H9 (cell line): ENCODE measurements at regions not wholly inside any gene's neighbourhood (a gene's known extent, or its start where the extent isn't known, plus 50 kb on each side); places are given as distances from the start of the nearest gene placed in this dataset.

Experiments
- DNase-seq: peaks from one replicate; pipeline ENCODE4 v3.0.0-alpha.2; 2017
- H2AFZ ChIP-seq: one replicate; pipeline ENCODE4 v1.6.1; 2013; ENCODE audit warnings: mild to moderate bottlenecking, low read length, control low read depth, moderate library complexity
- H2AK5ac ChIP-seq: 2 replicates; pipeline ENCODE4 v1.6.1; 2013; ENCODE audit warnings: low read length, control low read depth, mixed read lengths; ENCODE audit not compliant: insufficient read length
- H2BK120ac ChIP-seq: one replicate; pipeline ENCODE4 v1.6.1; 2013; ENCODE audit warnings: low read depth, mild to moderate bottlenecking, low read length, control low read depth, inconsistent platforms; ENCODE audit not compliant: poor library complexity, severe bottlenecking
- H2BK12ac ChIP-seq: 2 replicates; pipeline ENCODE4 v1.6.1; 2013; ENCODE audit warnings: low read length, control low read depth, mixed read lengths, low read depth; ENCODE audit not compliant: insufficient read length
- H2BK15ac ChIP-seq: 2 replicates; pipeline ENCODE4 v1.6.1; 2013; ENCODE audit warnings: low read depth, low read length, control low read depth
- H2BK20ac ChIP-seq: one replicate; pipeline ENCODE4 v1.6.1; 2013; ENCODE audit warnings: low read depth, mild to moderate bottlenecking, low read length, control low read depth, inconsistent platforms; ENCODE audit not compliant: poor library complexity, severe bottlenecking
- H2BK5ac ChIP-seq: 2 replicates; pipeline ENCODE4 v1.6.1; 2013; ENCODE audit warnings: low read length, control low read depth, mixed read lengths; ENCODE audit not compliant: insufficient read length
- H3K14ac ChIP-seq: 2 replicates; pipeline ENCODE4 v1.6.1; 2013; ENCODE audit warnings: low read length, control low read depth; ENCODE audit not compliant: insufficient read depth
- H3K18ac ChIP-seq: 2 replicates; pipeline ENCODE4 v1.6.1; 2013; ENCODE audit warnings: low read depth, mild to moderate bottlenecking, mixed read lengths, low read length, control low read depth; ENCODE audit not compliant: insufficient read length
- H3K23ac ChIP-seq: 2 replicates; pipeline ENCODE4 v1.6.1; 2013; ENCODE audit warnings: low read length, control low read depth, mixed read lengths, low read depth; ENCODE audit not compliant: insufficient read length
- H3K23me2 ChIP-seq: 2 replicates; pipeline ENCODE4 v1.6.1; 2013; ENCODE audit warnings: low read depth, mild to moderate bottlenecking, mixed read lengths, low read length, control low read depth; ENCODE audit not compliant: insufficient read length, poor library complexity, severe bottlenecking
- H3K27ac ChIP-seq: 2 replicates; pipeline ENCODE4 v1.5.1; 2013; ENCODE audit warnings: low read length, control low read depth, mixed read lengths, low read depth; ENCODE audit not compliant: insufficient read length
- H3K27me3 ChIP-seq: 2 replicates; pipeline ENCODE4 v1.6.1; 2013; ENCODE audit warnings: low read length, control low read depth, inconsistent platforms; ENCODE audit not compliant: insufficient read depth
- H3K4ac ChIP-seq: 2 replicates; pipeline ENCODE4 v1.6.1; 2013; ENCODE audit warnings: low read depth, mild to moderate bottlenecking, control low read depth, inconsistent platforms, low read length, moderate library complexity
- H3K4me1 ChIP-seq: 2 replicates; pipeline ENCODE4 v1.6.1; 2013; ENCODE audit warnings: low read length, control low read depth, inconsistent platforms; ENCODE audit not compliant: insufficient read depth
- H3K4me2 ChIP-seq: 2 replicates; pipeline ENCODE4 v1.6.1; 2013; ENCODE audit warnings: low read length, control low read depth, mixed read lengths; ENCODE audit not compliant: insufficient read length, insufficient read depth
- H3K56ac ChIP-seq: 2 replicates; pipeline ENCODE4 v1.6.1; 2013; ENCODE audit warnings: low read depth, mild to moderate bottlenecking, mixed read lengths, low read length, control low read depth; ENCODE audit not compliant: insufficient read length
- H3K79me1 ChIP-seq: 2 replicates; pipeline ENCODE4 v1.6.1; 2013; ENCODE audit warnings: low read depth, mild to moderate bottlenecking, moderate library complexity, low read length, control low read depth, inconsistent platforms; ENCODE audit not compliant: insufficient read depth, poor library complexity, severe bottlenecking
- H3K79me2 ChIP-seq: 2 replicates; pipeline ENCODE4 v1.6.1; 2013; ENCODE audit warnings: low read length, control low read depth, inconsistent platforms; ENCODE audit not compliant: insufficient read depth
- H3K9ac ChIP-seq: 2 replicates; pipeline ENCODE4 v1.6.1; 2013; ENCODE audit warnings: low read length, control low read depth, mixed read lengths; ENCODE audit not compliant: insufficient read length; ENCODE audit errors: extremely low read depth
- H3K9me3 ChIP-seq: one replicate; pipeline ENCODE4 v1.6.1; 2013; ENCODE audit warnings: low read depth, low read length, inconsistent platforms; ENCODE audit not compliant: control insufficient read depth
- H3T11ph ChIP-seq: one replicate; pipeline ENCODE4 v1.6.1; 2013; ENCODE audit warnings: mild to moderate bottlenecking, low read length, control low read depth, inconsistent platforms
- H4K20me1 ChIP-seq: one replicate; pipeline ENCODE4 v1.6.1; 2013; ENCODE audit not compliant: control insufficient read depth, insufficient read length, insufficient read depth
- H4K5ac ChIP-seq: 2 replicates; pipeline ENCODE4 v1.6.1; 2013; ENCODE audit warnings: low read depth, mild to moderate bottlenecking, mixed read lengths, low read length, control low read depth; ENCODE audit not compliant: insufficient read length
- H4K8ac ChIP-seq: replicated peaks from 2 replicates; pipeline ENCODE4 v1.6.1; 2013; ENCODE audit warnings: low read length, control low read depth, mixed read lengths, low read depth; ENCODE audit not compliant: insufficient read length
- H4K91ac ChIP-seq: 2 replicates; pipeline ENCODE4 v1.6.1; 2013; ENCODE audit warnings: low read depth, mild to moderate bottlenecking, moderate library complexity, mixed read lengths, low read length, control low read depth; ENCODE audit not compliant: insufficient read length
- H3K27ac Mint-ChIP-seq, 3 experiments: 2 replicates in 2 of 3; 3 replicates in 1 of 3; pipeline ENCODE4 v1.8.0; 2020 to 2021; ENCODE audit warnings: mixed read lengths in 3 of 3, mild to moderate bottlenecking in 1 of 3, moderate library complexity in 1 of 3
- H3K27me3 Mint-ChIP-seq: 2 replicates; pipeline ENCODE4 v1.8.0; 2021; ENCODE audit warnings: low read depth, mild to moderate bottlenecking, moderate library complexity, mixed read lengths
- H3K36me3 Mint-ChIP-seq, 3 experiments: 2 replicates in 2 of 3; 3 replicates in 1 of 3; pipeline ENCODE4 v1.8.0; 2020 to 2021; ENCODE audit warnings: low read depth in 3 of 3, mixed read lengths in 3 of 3; ENCODE audit not compliant: insufficient read depth in 1 of 3
- H3K4me1 Mint-ChIP-seq, 2 experiments: 2 replicates each; pipeline ENCODE4 v1.8.0; 2020; ENCODE audit warnings: mixed read lengths in 2 of 2
- H3K4me3 Mint-ChIP-seq, 2 experiments: 2 replicates in 1 of 2; 3 replicates in 1 of 2; pipeline ENCODE4 v1.8.0; 2020 to 2021; ENCODE audit warnings: mild to moderate bottlenecking in 2 of 2, mixed read lengths in 2 of 2, moderate library complexity in 1 of 2
- H3K9me3 Mint-ChIP-seq, 2 experiments: 2 replicates in 1 of 2; 3 replicates in 1 of 2; pipeline ENCODE4 v1.8.0; 2020; ENCODE audit warnings: mild to moderate bottlenecking in 2 of 2, mixed read lengths in 2 of 2, moderate library complexity in 1 of 2
- CTCF ChIP-seq: fragments of 200-600 bp; sonication (generic); conservative IDR thresholded peaks from 3 replicates; pipeline ENCODE4 v1.8.0; 2021; ENCODE audit warnings: antibody characterized with exemption, mild to moderate bottlenecking

GRCh38 chr13:54709546-54709945 is 1680.9 kb downstream of the OLFM4 start:
- DNase-seq: no peak
- Histone ChIP-seq H3K79me1 (no peaks in the 10 kb centered on the region), H2AK5ac (no peak overlapping the region), H3K79me2 (no peaks in the 10 kb centered on the region), H2BK20ac (no peak overlapping the region), H3K9ac (no peak overlapping the region), H2AFZ (no peak overlapping the region), H4K20me1 (no peaks in the 10 kb centered on the region), H2BK12ac (no peak overlapping the region), H3K4me2 (no peak overlapping the region), H2BK5ac (no peak overlapping the region), H3K27ac (no peak overlapping the region), H3K27me3 (no peaks in the 10 kb centered on the region), H2BK120ac (no peak overlapping the region), H3K56ac (no peak overlapping the region), H4K5ac (no peak overlapping the region), H3K9me3 (peaks cover 11% of the 10 kb centered on the region), H3K23ac (no peak overlapping the region), H3T11ph (no peak overlapping the region), H2BK15ac (no peak overlapping the region), H4K8ac (no peak overlapping the region), H3K18ac (no peak overlapping the region), H3K4me1 (no peaks in the 10 kb centered on the region), H3K14ac (no peak overlapping the region), H3K23me2 (no peaks in the 10 kb centered on the region), H3K4ac (no peak overlapping the region), H4K91ac (no peak overlapping the region)
- Mint-ChIP-seq H3K4me3 (no peak overlapping the region), H3K27me3 (no peaks in the 10 kb centered on the region; the same call in 1 of the 2 replicates), H3K36me3 (peaks cover 8 to 41% (median 15%) of the 10 kb centered on the region in 3 experiments), H3K9me3 (peaks cover 24% of the 10 kb centered on the region in 2 experiments; a peak in 4 of 5 replicates), H3K27ac (no peak overlapping the region), H3K4me1 (no peaks in the 10 kb centered on the region)
- TF ChIP-seq CTCF: no peak
